Transverse colon (tissue), 4 donors: ENCODE measurements at regions not wholly inside any gene's neighbourhood (a gene's known extent, or its start where the extent isn't known, plus 50 kb on each side); places are given as distances from the start of the nearest gene placed in this dataset.

ENCODE experiments used
- EP300 ChIP-seq: sonication (generic); formaldehyde crosslinking; IDR thresholded peaks from one replicate; pipeline ENCODE4 v1.6.1; 2017; ENCODE audit warnings: antibody characterized with exemption, low read depth
- POLR2A ChIP-seq: fragments of 450-650 bp; IDR thresholded peaks from one replicate; pipeline ENCODE4 v1.6.1; 2016; ENCODE audit warnings: antibody characterized with exemption, mild to moderate bottlenecking, moderate library complexity
- POLR2AphosphoS5 ChIP-seq, 3 donors: sonication (generic); formaldehyde crosslinking; IDR thresholded peaks; one replicate each; pipeline ENCODE4 v1.6.1; 2016; ENCODE audit warnings: antibody characterized with exemption in 3 of 3
- TF ChIP-seq, protein P1 (sequence below), 5 experiments: fragments of 200-600 bp in 3 of 5; fragments of 450-650 bp in 2 of 5; sonication (generic) in 3 of 5; IDR thresholded peaks; 1 replicate in 2 of 5; 2 replicates in 3 of 5; pipeline ENCODE4 v1.5.1; 2016 to 2017; ENCODE audit warnings: antibody characterized with exemption in 5 of 5, inconsistent platforms in 3 of 5, mild to moderate bottlenecking in 2 of 5, moderate library complexity in 1 of 5

DNA sequence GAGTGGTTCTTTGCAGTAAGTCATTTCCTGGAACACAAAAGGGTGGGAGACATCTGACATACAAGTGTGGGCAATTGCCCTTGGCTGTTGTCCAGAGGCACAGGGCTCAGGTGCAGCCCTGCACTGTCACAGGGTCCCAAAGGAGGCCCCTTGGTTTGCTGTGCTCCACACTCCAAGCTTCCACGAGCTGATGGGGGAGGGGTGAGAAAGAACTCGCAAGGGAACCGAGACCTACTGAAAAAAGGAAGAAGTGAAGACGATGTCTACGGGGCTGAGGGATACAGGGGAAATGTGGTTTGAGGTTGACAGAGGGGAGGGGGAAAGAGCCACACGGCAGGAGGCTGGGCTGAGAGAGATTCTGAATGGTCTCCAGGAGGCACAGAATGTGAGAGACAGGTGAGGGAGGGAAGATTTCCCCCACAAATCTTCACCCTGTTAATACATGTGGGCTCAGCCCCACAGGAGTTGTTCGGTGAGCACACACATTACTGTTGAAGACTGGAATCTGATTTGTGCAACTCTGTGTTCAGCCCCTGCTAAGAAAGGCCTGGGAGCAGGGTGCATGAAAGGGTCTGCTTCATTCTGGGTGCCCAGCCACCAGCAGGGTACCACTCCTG is 123.4 kb downstream of the LY86 start:
- TF ChIP-seq, protein P1, sequence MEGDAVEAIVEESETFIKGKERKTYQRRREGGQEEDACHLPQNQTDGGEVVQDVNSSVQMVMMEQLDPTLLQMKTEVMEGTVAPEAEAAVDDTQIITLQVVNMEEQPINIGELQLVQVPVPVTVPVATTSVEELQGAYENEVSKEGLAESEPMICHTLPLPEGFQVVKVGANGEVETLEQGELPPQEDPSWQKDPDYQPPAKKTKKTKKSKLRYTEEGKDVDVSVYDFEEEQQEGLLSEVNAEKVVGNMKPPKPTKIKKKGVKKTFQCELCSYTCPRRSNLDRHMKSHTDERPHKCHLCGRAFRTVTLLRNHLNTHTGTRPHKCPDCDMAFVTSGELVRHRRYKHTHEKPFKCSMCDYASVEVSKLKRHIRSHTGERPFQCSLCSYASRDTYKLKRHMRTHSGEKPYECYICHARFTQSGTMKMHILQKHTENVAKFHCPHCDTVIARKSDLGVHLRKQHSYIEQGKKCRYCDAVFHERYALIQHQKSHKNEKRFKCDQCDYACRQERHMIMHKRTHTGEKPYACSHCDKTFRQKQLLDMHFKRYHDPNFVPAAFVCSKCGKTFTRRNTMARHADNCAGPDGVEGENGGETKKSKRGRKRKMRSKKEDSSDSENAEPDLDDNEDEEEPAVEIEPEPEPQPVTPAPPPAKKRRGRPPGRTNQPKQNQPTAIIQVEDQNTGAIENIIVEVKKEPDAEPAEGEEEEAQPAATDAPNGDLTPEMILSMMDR (IDR thresholded peaks at IDR 0.05): no peak
- TF ChIP-seq POLR2AphosphoS5 (IDR thresholded peaks at IDR 0.05) (no peak), POLR2A (no peak), EP300 (no peak)
